Lower lobe of right lung (tissue), 2 donors: ENCODE measurements at regions not wholly inside any gene's neighbourhood (a gene's known extent, or its start where the extent isn't known, plus 50 kb on each side); places are given as distances from the start of the nearest gene placed in this dataset.
"Not testable (repeated sequence)": the region's sequence is repeated elsewhere in the genome, so short reads cannot be mapped to it uniquely, and the experiment has no call there.

ENCODE experiments used
- ATAC-seq, 2 donors: fragments of 200-7000 bp; cut with Tn5 transposase; one replicate each; pipeline ENCODE4 v1.9.1; 2020 to 2022; ENCODE audit warnings: mild to moderate bottlenecking in 2 of 2, moderate library complexity in 2 of 2
- DNase-seq: peaks from one replicate; pipeline ENCODE4 v3.0.0-alpha.2; 2020
- H3K27ac ChIP-seq: fragments of 200-600 bp; one replicate; pipeline ENCODE4 v1.8.0; 2022
- H3K27me3 ChIP-seq: fragments of 200-600 bp; one replicate; pipeline ENCODE4 v1.8.0; 2022; ENCODE audit warnings: low read depth
- H3K36me3 ChIP-seq: fragments of 200-600 bp; one replicate; pipeline ENCODE4 v1.8.0; 2022; ENCODE audit warnings: mild to moderate bottlenecking
- H3K4me1 ChIP-seq: fragments of 200-600 bp; one replicate; pipeline ENCODE4 v1.8.0; 2022
- H3K4me3 ChIP-seq: fragments of 200-600 bp; one replicate; pipeline ENCODE4 v1.8.0; 2022; ENCODE audit warnings: mild to moderate bottlenecking
- H3K9me3 ChIP-seq: fragments of 200-600 bp; one replicate; pipeline ENCODE4 v1.8.0; 2022
- CTCF ChIP-seq: fragments of 200-600 bp; IDR thresholded peaks from one replicate; pipeline ENCODE4 v1.8.0; 2022; ENCODE audit warnings: antibody characterized with exemption, mild to moderate bottlenecking
- intact Hi-C: fragments of 100-400 bp; cut with DNase I; formaldehyde crosslinking; loops from one replicate; pipeline ENCODE4 v1.11.0; 2022
- donor health status: DM: no; HTN: yes; CAD: no; lungs with severe emphysema.

GRCh38 chr2:77839102-77839501 is 316.9 kb upstream of the LRRTM4 start:
- H3K9me3 ChIP-seq = peaks cover 8% of the 10 kb centered on the region
- no peak overlapping the region for H3K27ac ChIP-seq
- DNase-seq = no peak
- ATAC-seq = no peak
- no peak overlapping the region for H3K4me3 ChIP-seq
- no peaks in the 10 kb centered on the region for H3K27me3 ChIP-seq
- H3K4me1 ChIP-seq = no peaks in the 10 kb centered on the region
- intact Hi-C loops = no loop called here
- no peaks in the 10 kb centered on the region for H3K36me3 ChIP-seq
- TF ChIP-seq CTCF = no peak

DNA sequence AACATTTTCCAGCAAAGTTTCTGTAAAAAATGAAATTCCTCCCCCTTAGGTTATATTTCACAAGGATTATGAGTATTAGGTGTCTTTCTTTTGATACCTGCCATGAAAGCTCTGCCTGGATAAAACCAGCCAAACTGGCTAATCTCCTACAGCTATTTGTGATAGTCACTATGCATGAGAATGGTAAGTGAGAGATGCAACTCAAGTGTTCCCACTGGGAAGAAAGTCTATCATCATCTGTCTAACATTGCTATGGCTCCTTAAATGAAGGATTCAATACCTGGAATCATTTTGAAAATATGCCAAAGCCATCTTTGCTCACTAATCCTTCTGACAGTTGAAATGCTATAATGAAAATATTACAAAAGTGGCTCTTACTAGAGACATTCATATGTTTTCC is 339.9 kb upstream of the LRRTM4 start:
- DNase-seq (no peak), ATAC-seq (no peak)
- no peak for TF ChIP-seq CTCF
- no peak overlapping the region for H3K27ac ChIP-seq
- no peaks in the 10 kb centered on the region for H3K9me3 ChIP-seq
- no peaks in the 10 kb centered on the region for H3K36me3 ChIP-seq
- no peaks in the 10 kb centered on the region for H3K27me3 ChIP-seq
- intact Hi-C loops = no loop called here
- H3K4me1 ChIP-seq = no peaks in the 10 kb centered on the region
- H3K4me3 ChIP-seq = no peak overlapping the region

DNA sequence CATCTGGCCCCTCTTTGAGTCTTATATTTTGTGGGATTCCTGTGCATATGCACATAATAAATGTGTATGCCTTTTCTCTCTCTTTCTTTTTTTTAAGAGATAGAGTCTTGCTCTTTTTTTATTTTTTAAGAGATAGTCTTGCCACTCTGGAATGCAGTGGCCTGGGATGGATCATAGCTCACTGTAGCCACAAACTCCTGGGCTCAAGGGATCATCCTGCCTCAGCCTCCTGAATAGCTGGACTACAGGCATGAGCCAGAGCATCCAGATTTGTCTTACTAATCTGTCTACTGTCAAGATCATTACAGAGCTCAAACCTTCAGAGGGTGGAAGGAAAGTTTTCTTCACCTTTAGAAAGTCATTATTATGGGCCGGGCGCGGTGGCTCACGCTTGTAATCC is 342.2 kb upstream of the LRRTM4 start:
- Histone ChIP-seq H3K27me3 (no peaks in the 10 kb centered on the region), H3K4me1 (no peaks in the 10 kb centered on the region), H3K9me3 (no peaks in the 10 kb centered on the region), H3K36me3 (no peaks in the 10 kb centered on the region), H3K4me3 (no peak overlapping the region), H3K27ac (no peak overlapping the region)
- intact Hi-C loops = no loop called here
- TF ChIP-seq CTCF = no peak
- ATAC-seq (no peak), DNase-seq (no peak)

DNA sequence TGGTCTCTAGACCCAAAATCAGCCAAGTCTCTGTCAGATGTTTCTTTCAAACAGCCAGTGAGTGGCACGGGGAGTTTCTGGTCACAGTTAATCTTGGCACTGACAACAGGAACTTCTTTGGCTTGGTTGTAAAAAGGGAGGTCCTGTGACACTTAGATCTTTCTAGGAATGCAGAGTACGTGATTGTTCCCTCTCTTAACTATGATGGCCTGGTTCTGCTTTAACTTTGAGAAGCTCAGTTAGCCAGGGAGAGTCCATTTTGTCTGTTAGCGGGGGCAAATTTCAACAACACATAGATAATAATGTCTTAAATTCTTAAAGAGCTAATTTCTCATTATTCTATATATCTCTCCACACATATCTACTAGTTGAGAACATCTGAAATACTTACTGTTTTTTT is 344.5 kb upstream of the LRRTM4 start:
- intact Hi-C loops = no loop called here

DNA sequence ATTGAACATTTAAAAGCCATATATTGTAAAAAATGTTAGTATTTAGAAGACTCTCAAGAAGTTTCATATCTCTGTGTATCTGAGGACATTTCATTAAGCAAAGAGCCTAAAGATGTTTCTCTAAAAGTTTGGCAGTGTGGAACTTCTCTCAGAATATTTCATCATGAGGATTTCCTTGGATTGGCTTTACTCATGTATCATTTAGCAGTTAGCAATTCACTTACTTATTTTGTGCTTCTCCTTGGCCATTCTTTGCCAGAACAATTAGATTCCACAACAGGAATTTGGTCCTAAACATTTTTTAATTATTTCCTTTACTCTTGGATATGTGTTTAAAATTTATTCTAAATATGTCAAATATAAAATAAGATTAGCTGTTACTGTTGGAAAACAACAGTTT is 345.0 kb upstream of the LRRTM4 start:
- no peaks in the 10 kb centered on the region for H3K36me3 ChIP-seq
- no peaks in the 10 kb centered on the region for H3K4me1 ChIP-seq
- intact Hi-C loops = no loop called here
- no peaks in the 10 kb centered on the region for H3K9me3 ChIP-seq
- no peak for ATAC-seq
- no peaks in the 10 kb centered on the region for H3K27me3 ChIP-seq
- DNase-seq = no peak
- H3K4me3 ChIP-seq = no peak overlapping the region
- H3K27ac ChIP-seq = no peak overlapping the region
- no peak for TF ChIP-seq CTCF

More for the DNA sequence above, 344.5 kb upstream of the LRRTM4 start:
- ATAC-seq = no peak
- Histone ChIP-seq H3K9me3 (no peaks in the 10 kb centered on the region), H3K27ac (no peak overlapping the region), H3K36me3 (no peaks in the 10 kb centered on the region), H3K27me3 (no peaks in the 10 kb centered on the region), H3K4me1 (no peaks in the 10 kb centered on the region), H3K4me3 (no peak overlapping the region)
- no peak for DNase-seq
- no peak for TF ChIP-seq CTCF

DNA sequence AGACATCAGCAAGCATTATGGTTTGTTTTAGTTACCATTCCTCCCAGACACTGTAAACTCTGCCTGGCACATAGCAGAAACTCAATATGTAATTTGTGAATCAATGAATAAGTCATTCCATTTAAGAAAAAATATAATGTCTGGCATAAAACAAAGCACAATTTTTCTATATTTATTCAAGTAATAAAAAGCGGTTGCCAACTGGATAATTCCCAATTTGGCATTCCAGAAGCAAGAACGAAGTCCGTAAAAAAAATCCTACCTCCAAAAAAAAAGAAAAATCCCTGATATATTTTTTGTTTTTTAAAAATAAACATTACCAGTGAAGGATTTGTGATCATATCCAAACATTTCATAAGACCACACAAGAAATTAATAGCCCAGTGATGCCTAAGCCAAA is 351.3 kb upstream of the LRRTM4 start:
- no peaks in the 10 kb centered on the region for H3K36me3 ChIP-seq
- no peak for ATAC-seq
- H3K27me3 ChIP-seq = no peaks in the 10 kb centered on the region
- TF ChIP-seq CTCF = no peak
- no peak for DNase-seq
- no peaks in the 10 kb centered on the region for H3K9me3 ChIP-seq
- H3K4me1 ChIP-seq = no peaks in the 10 kb centered on the region
- no peak overlapping the region for H3K27ac ChIP-seq
- H3K4me3 ChIP-seq = no peak overlapping the region
- intact Hi-C loops = no loop called here

- H3K27me3 ChIP-seq, ATAC-seq, H3K4me3 ChIP-seq, DNase-seq, H3K9me3 ChIP-seq, H3K4me1 ChIP-seq, intact Hi-C loops, H3K27ac ChIP-seq, H3K36me3 ChIP-seq: not testable (repeated sequence)
Observed at GRCh38 chr2:77900211-77900610, 378.0 kb upstream of the LRRTM4 start.
